BJ (cell line): ENCODE measurements at regions not wholly inside any gene's neighbourhood (a gene's known extent, or its start where the extent isn't known, plus 50 kb on each side); places are given as distances from the start of the nearest gene placed in this dataset.

Source experiments
- CTCF ChIA-PET: fragments of 350-600 bp; formaldehyde crosslinking; extraction: SDS; loops from one replicate; lab custom pipeline; 2021; ENCODE audit warnings: antibody characterized with exemption, inconsistent platforms; lab: Yijun Ruan, JAX
- POLR2A ChIA-PET: fragments of 300-600 bp; sonication (Branson Sonifier 250); formaldehyde crosslinking; extraction: SDS; loops from one replicate; lab custom pipeline; 2021; ENCODE audit warnings: antibody characterized with exemption; lab: Charles Lee
- DNase-seq: peaks from one replicate; pipeline ENCODE4 v3.0.0-alpha.2; 2011; ENCODE audit warnings: low read depth
- H3K27me3 ChIP-seq: 2 replicates; pipeline ENCODE4 v1.6.0; 2011; ENCODE audit warnings: low read length; ENCODE audit not compliant: control insufficient read depth, insufficient read depth
- H3K36me3 ChIP-seq: 2 replicates; pipeline ENCODE4 v1.5.1; 2011; ENCODE audit warnings: low read length; ENCODE audit not compliant: control insufficient read depth, insufficient read depth
- H3K4me3 ChIP-seq: 2 replicates; pipeline ENCODE4 v1.5.1; 2011; ENCODE audit warnings: low read depth, mild to moderate bottlenecking, control low read depth, low read length
- TF ChIP-seq, protein P1 (sequence below): IDR thresholded peaks from 2 replicates; pipeline ENCODE4 v1.5.1; 2011; ENCODE audit warnings: low read depth, mild to moderate bottlenecking, control low read depth, inconsistent platforms, low read length, moderate library complexity; ENCODE audit not compliant: insufficient read depth

DNA sequence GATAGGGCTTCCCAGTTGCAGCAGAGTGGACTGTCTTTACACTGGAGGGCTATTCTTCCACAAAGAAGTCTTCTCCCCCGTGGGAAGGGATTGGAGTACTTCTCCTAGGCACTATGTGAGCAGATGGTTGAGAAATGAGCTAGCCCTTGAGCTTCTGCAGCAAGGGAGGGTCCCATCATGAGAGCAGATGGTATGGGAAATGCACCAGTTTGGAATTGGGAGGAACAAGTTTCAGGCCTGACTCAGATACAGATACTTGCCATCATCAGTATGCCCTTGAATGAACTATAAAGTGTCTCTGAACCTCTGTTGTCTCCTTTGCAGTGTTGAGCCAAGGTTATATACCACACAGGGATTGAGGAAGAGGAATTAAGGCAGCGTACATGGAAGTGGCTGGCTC, 757.4 kb downstream of the RNF144A start:
- Histone ChIP-seq H3K36me3 (no peaks in the 10 kb centered on the region), H3K27me3 (no peaks in the 10 kb centered on the region), H3K4me3 (no peak overlapping the region)
- TF ChIP-seq, protein P1, sequence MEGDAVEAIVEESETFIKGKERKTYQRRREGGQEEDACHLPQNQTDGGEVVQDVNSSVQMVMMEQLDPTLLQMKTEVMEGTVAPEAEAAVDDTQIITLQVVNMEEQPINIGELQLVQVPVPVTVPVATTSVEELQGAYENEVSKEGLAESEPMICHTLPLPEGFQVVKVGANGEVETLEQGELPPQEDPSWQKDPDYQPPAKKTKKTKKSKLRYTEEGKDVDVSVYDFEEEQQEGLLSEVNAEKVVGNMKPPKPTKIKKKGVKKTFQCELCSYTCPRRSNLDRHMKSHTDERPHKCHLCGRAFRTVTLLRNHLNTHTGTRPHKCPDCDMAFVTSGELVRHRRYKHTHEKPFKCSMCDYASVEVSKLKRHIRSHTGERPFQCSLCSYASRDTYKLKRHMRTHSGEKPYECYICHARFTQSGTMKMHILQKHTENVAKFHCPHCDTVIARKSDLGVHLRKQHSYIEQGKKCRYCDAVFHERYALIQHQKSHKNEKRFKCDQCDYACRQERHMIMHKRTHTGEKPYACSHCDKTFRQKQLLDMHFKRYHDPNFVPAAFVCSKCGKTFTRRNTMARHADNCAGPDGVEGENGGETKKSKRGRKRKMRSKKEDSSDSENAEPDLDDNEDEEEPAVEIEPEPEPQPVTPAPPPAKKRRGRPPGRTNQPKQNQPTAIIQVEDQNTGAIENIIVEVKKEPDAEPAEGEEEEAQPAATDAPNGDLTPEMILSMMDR: no peak
- no peak for DNase-seq
- POLR2A ChIA-PET: no interaction called here
- CTCF ChIA-PET: no interaction called here

GRCh38 chr2:7676714-7677113, 759.5 kb downstream of the RNF144A start:
- TF ChIP-seq, protein P1: no peak
- no peaks in the 10 kb centered on the region for H3K36me3 ChIP-seq
- no peak for DNase-seq
- CTCF ChIA-PET: no interaction called here
- POLR2A ChIA-PET: no interaction called here
- H3K27me3 ChIP-seq: no peaks in the 10 kb centered on the region
- H3K4me3 ChIP-seq: no peak overlapping the region

- Histone ChIP-seq H3K36me3 (no peaks in the 10 kb centered on the region), H3K4me3 (no peak overlapping the region), H3K27me3 (no peaks in the 10 kb centered on the region)
- no peak for DNase-seq
- TF ChIP-seq, protein P1: no peak
- CTCF ChIA-PET: no interaction called here
- POLR2A ChIA-PET: interaction anchor here (0.6 kb wide), 1 partner anchor 1003 kb away, joined by 3 read pairs; no protein-coding TSS in a partner anchor
Measured at GRCh38 chr2:7681881-7682461, 764.8 kb downstream of the RNF144A start.

- POLR2A ChIA-PET: no interaction called here
- H3K36me3 ChIP-seq: no peaks in the 10 kb centered on the region
- DNase-seq: no peak
- TF ChIP-seq, protein P1: no peak
- H3K27me3 ChIP-seq: no peaks in the 10 kb centered on the region
- H3K4me3 ChIP-seq: no peak overlapping the region
- CTCF ChIA-PET: no interaction called here
Measured at GRCh38 chr2:7683196-7683595, 766.0 kb downstream of the RNF144A start.

DNA sequence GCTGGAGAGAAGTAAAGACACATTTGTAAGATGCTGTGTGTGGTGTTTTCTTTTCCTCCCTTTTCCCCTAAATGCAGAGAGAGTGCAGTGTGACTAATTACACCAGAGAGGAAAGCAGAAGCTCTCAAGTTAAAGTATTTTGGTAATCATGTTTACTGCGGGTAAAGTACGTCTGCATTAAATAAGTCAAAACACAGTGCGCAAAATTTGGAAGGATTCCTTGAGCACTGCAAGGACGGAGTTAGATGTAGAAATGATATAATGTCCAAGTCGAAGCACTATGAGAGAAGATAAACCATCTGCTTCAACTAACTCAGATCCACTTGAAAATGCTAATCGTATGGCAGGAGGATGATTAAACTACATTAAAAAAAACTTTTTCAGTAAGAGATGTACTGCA, 766.5 kb downstream of the RNF144A start:
- POLR2A ChIA-PET: no interaction called here
- TF ChIP-seq, protein P1: no peak
- no peak for DNase-seq
- CTCF ChIA-PET: no interaction called here
- no peaks in the 10 kb centered on the region for H3K36me3 ChIP-seq
- no peaks in the 10 kb centered on the region for H3K27me3 ChIP-seq
- H3K4me3 ChIP-seq: no peak overlapping the region
